ENCODE measurements at regions not wholly inside any gene's neighbourhood (a gene's known extent, or its start where the extent isn't known, plus 50 kb on each side); places are given as distances from the start of the nearest gene placed in this dataset.

DNA sequence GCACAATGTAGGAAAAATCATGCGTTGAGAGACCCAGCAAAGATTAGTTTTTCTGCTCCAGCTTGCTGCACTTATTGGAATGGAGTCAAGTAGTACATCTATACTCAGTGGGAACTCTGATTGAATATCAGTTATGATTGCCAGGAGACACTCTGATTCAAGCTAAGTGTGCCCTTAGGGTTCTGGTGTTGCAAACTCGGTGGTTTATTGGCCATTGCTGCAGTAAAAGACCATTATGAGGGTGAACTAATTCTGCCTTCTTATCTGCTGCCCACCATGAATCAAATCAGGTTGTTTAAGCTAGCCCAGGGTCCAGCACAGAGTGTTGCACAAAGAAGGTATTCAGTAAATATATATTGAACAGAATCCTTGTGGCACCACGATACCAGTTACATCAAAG, 74.8 kb upstream of the GLS start:
- Histone ChIP-seq H3K79me2 (ENCODE audit: control insufficient read depth in 1 of 2, insufficient read depth in 2 of 2, low read length in 2 of 2) (no peaks in the 10 kb centered on the region), H3K23me2 (ENCODE audit: low read depth, low read length) (no peaks in the 10 kb centered on the region), H2BK15ac (ENCODE audit: low read length) (no peak overlapping the region), H2BK5ac (ENCODE audit: low read depth, low read length) (no peak overlapping the region), H3K23ac (ENCODE audit: insufficient read length) (no peak overlapping the region), H3K9me3 (ENCODE audit: insufficient read depth in 2 of 2, low read depth in 1 of 2, low read length in 1 of 2) (no peaks in the 10 kb centered on the region), H3K4ac (replicated peaks; ENCODE audit: insufficient read length, low read depth, low read length) (no peak overlapping the region), H4K20me1 (replicated peaks in 1 of 2; ENCODE audit: control insufficient read depth in 1 of 2, insufficient read depth in 2 of 2, low read length in 2 of 2) (no peaks in the 10 kb centered on the region), H3K27me3 (replicated peaks in 1 of 4; ENCODE audit: control insufficient read depth in 3 of 4, extremely low read depth in 1 of 4, insufficient read depth in 3 of 4, low read length in 3 of 4) (no peaks in the 10 kb centered on the region), H2BK20ac (ENCODE audit: low read length) (no peak overlapping the region), H4K91ac (replicated peaks; ENCODE audit: insufficient read length, low read length) (no peak overlapping the region), H3K36me3 (ENCODE audit: control insufficient read depth in 2 of 4, insufficient read depth in 4 of 4, low read length in 3 of 4) (no peaks in the 10 kb centered on the region), H2BK12ac (ENCODE audit: low read depth, low read length) (no peak overlapping the region), H3K4me1 (replicated peaks in 1 of 4; ENCODE audit: control insufficient read depth in 3 of 4, insufficient read depth in 4 of 4, low read length in 3 of 4) (peaks cover 0 to 6% (median 2%) of the 10 kb centered on the region in 4 experiments; a peak in 6 of 7 replicates), H3K4me2 (ENCODE audit: insufficient read depth in 1 of 2, low read depth in 2 of 2, low read length in 2 of 2) (no peak overlapping the region), H3K79me1 (ENCODE audit: low read depth, low read length) (no peaks in the 10 kb centered on the region), H3K9ac (replicated peaks in 1 of 4; ENCODE audit: extremely low read depth in 1 of 4, low read depth in 3 of 4, low read length in 3 of 4) (no peak overlapping the region), H3K14ac (ENCODE audit: insufficient read length) (no peak overlapping the region), H4K8ac (ENCODE audit: extremely low read depth, insufficient read depth, low read length) (no peak overlapping the region), H2AK5ac (ENCODE audit: low read depth, low read length) (no peak overlapping the region), H3K56ac (replicated peaks; ENCODE audit: insufficient read length, low read depth, low read length) (no peak overlapping the region), H3K18ac (ENCODE audit: extremely low read depth, low read length) (no peak overlapping the region), H2AFZ (ENCODE audit: low read length) (no peak overlapping the region), H3K4me3 (ENCODE audit: extremely low read depth in 1 of 4, insufficient read depth in 2 of 4, low read depth in 3 of 4, low read length in 4 of 4) (no peak overlapping the region), H3K27ac (ENCODE audit: low read depth, low read length) (no peak overlapping the region), H4K5ac (ENCODE audit: insufficient read length, low read depth, low read length) (no peak overlapping the region), H2BK120ac (replicated peaks; ENCODE audit: low read depth, low read length) (no peak overlapping the region)
- ChIA-PET POLR2A (ENCODE audit: partially characterized antibody) (interaction anchor here (0.6 kb wide), 1 partner anchor 81 kb away, joined by 3 read pairs; no protein-coding TSS in a partner anchor), CTCF (ENCODE audit: partially characterized antibody) (interaction anchor here (0.6 to 8.0 kb wide), 10 partner anchors 10 to 423 kb away, joined by 3 to 74 read pairs (median 4); no protein-coding TSS in a partner anchor)
- FAIRE-seq = no peak
- no peak for DNase-seq (ENCODE audit: low read depth in 1 of 2, low spot score in 2 of 2)
- 85% methylated on average over 3 of the region's 3 CpGs; no CpG with 5 or more reads in 1 of the 2 experiments for WGBS, 2 experiments (ENCODE audit: extremely low coverage in 1 of 2, insufficient coverage in 1 of 2, insufficient read length in 1 of 2, insufficient replicate concordance in 2 of 2, low coverage in 1 of 2, low lambda C conversion rate in 2 of 2, missing lambda C conversion rate in 1 of 2)
- TF ChIP-seq BCL11A (IDR thresholded peaks at IDR 0.05; ENCODE audit: low read depth in 2 of 2, low read length in 2 of 2) (no peak), SIX5 (IDR thresholded peaks at IDR 0.05; ENCODE audit: low read depth, low read length) (no peak), BRCA1 (IDR thresholded peaks at IDR 0.05; ENCODE audit: low read depth, low read length) (no peak), RAD21 (IDR thresholded peaks at IDR 0.05 in 1 of 2, conservative IDR thresholded peaks at IDR 0.05 in 1 of 2; ENCODE audit: low read depth in 2 of 2, low read length in 2 of 2) (no peak), SAP30 (IDR thresholded peaks at IDR 0.05; ENCODE audit: insufficient read depth, insufficient replicate concordance, low read length) (no peak), TAF7 (optimal IDR thresholded peaks at IDR 0.05; ENCODE audit: borderline replicate concordance, low read depth, low read length) (no peak), CHD2 (IDR thresholded peaks at IDR 0.05; ENCODE audit: low read length) (no peak), CTBP2 (IDR thresholded peaks at IDR 0.05; ENCODE audit: borderline replicate concordance, insufficient read depth, insufficient read length, low read length) (no peak), RBBP5 (IDR thresholded peaks at IDR 0.05; ENCODE audit: borderline replicate concordance, low read depth, low read length) (no peak), ASH2L (IDR thresholded peaks at IDR 0.05; ENCODE audit: low read length) (no peak), CBX5 (IDR thresholded peaks at IDR 0.05; ENCODE audit: low read depth, low read length) (no peak), TBP (IDR thresholded peaks at IDR 0.05; ENCODE audit: low read depth, low read length) (no peak), POLR2A (IDR thresholded peaks at IDR 0.05; ENCODE audit: control extremely low read depth in 1 of 2, low read depth in 2 of 2, low read length in 2 of 2) (no peak)
- TF ChIP-seq, protein P1, sequence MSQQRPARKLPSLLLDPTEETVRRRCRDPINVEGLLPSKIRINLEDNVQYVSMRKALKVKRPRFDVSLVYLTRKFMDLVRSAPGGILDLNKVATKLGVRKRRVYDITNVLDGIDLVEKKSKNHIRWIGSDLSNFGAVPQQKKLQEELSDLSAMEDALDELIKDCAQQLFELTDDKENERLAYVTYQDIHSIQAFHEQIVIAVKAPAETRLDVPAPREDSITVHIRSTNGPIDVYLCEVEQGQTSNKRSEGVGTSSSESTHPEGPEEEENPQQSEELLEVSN (IDR thresholded peaks at IDR 0.05) = no peak
